Brain microvascular endothelial cell (primary cell): ENCODE measurements at regions not wholly inside any gene's neighbourhood (a gene's known extent, or its start where the extent isn't known, plus 50 kb on each side); places are given as distances from the start of the nearest gene placed in this dataset.

Experiments used
- DNase-seq: peaks from one replicate; pipeline ENCODE4 v3.0.0-alpha.2; 2020
- H3K27ac ChIP-seq: fragments of 250-450 bp; sonication (Bioruptor Pico); 2 replicates; pipeline ENCODE4 v1.5.1; 2020; ENCODE audit warnings: mild to moderate bottlenecking, moderate library complexity
- H3K27me3 ChIP-seq: fragments of 250-450 bp; sonication (Bioruptor Pico); replicated peaks from 2 replicates; pipeline ENCODE4 v1.5.1; 2020; ENCODE audit warnings: mild to moderate bottlenecking
- H3K36me3 ChIP-seq: fragments of 250-450 bp; sonication (Bioruptor Pico); replicated peaks from 2 replicates; pipeline ENCODE4 v1.5.1; 2020; ENCODE audit warnings: mild to moderate bottlenecking
- H3K4me3 ChIP-seq: 2 replicates; pipeline ENCODE4 v1.5.1; 2011; ENCODE audit warnings: low read depth, mild to moderate bottlenecking, control low read depth, low read length, moderate library complexity
- CTCF ChIP-seq: IDR thresholded peaks from 2 replicates; pipeline ENCODE4 v1.5.1; 2011; ENCODE audit warnings: low read depth, mild to moderate bottlenecking, moderate library complexity, low read length, control low read depth, inconsistent platforms; ENCODE audit errors: missing control alignments
- in situ Hi-C: cut with HindIII; loops from 2 replicates; pipeline ENCODE4 v1.10.0; 2017; ENCODE audit warnings: low sequenced_read_pairs, low pct_ligation_motif_present

- TF ChIP-seq CTCF = no peak
- in situ Hi-C loops = no loop called here
- no peak for DNase-seq
- Histone ChIP-seq H3K27ac (no peak overlapping the region), H3K36me3 (no peaks in the 10 kb centered on the region), H3K27me3 (no peaks in the 10 kb centered on the region), H3K4me3 (no peak overlapping the region)
Measured at GRCh38 chr2:55782528-55783173, 89.0 kb upstream of the PNPT1 start.

GRCh38 chr2:55781542-55781941, 87.9 kb upstream of the PNPT1 start:
- Histone ChIP-seq H3K36me3 (no peaks in the 10 kb centered on the region), H3K4me3 (no peak overlapping the region), H3K27me3 (no peaks in the 10 kb centered on the region), H3K27ac (no peak overlapping the region)
- TF ChIP-seq CTCF = peak; percentile 28
- DNase-seq = no peak
- in situ Hi-C loops = no loop called here

- Histone ChIP-seq H3K36me3 (no peaks in the 10 kb centered on the region), H3K4me3 (no peak overlapping the region), H3K27ac (no peak overlapping the region), H3K27me3 (no peaks in the 10 kb centered on the region)
- no peak for DNase-seq
- in situ Hi-C loops = no loop called here
- no peak for TF ChIP-seq CTCF
Measured at GRCh38 chr2:55780697-55781096, 87.1 kb upstream of the PNPT1 start.

GRCh38 chr2:55779459-55780421, 86.1 kb upstream of the PNPT1 start:
- no peaks in the 10 kb centered on the region for H3K36me3 ChIP-seq
- no peaks in the 10 kb centered on the region for H3K27me3 ChIP-seq
- in situ Hi-C loops = no loop called here
- peak; percentile 66 for DNase-seq
- no peak overlapping the region for H3K4me3 ChIP-seq
- no peak overlapping the region for H3K27ac ChIP-seq
- TF ChIP-seq CTCF = no peak

GRCh38 chr2:55776966-55777365, 83.3 kb upstream of the PNPT1 start:
- Histone ChIP-seq H3K4me3 (no peak overlapping the region), H3K36me3 (no peaks in the 10 kb centered on the region), H3K27ac (no peak overlapping the region), H3K27me3 (no peaks in the 10 kb centered on the region)
- no peak for TF ChIP-seq CTCF
- no peak for DNase-seq
- in situ Hi-C loops = no loop called here
